ENCODE measurements at regions not wholly inside any gene's neighbourhood (a gene's known extent, or its start where the extent isn't known, plus 50 kb on each side); places are given as distances from the start of the nearest gene placed in this dataset.

DNA sequence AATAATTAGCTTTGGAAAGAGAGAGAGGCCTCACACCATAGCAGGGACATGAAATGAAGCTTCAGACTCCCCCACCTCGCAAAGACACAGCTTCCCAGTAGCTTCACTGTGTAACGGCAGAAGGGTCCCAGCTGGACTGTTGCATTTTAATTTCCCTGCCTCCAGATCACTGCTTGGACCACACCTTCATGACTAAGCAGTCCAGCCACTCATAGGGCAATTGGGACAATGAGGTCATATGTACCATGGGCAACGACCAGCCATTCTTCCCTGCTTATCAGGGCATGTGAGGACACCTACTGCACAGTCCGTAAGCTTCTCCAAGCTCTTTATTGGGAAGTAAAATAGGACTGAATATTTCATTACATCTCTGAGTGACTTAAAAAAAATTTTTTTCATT, 183.0 kb downstream of the MREG start:
- H3K27ac ChIP-seq, result no peak overlapping the region
- DNase-seq, result no peak
- peaks cover 0 to 8% (median 0%) of the 10 kb centered on the region in 4 donors for H3K4me1 ChIP-seq

DNA sequence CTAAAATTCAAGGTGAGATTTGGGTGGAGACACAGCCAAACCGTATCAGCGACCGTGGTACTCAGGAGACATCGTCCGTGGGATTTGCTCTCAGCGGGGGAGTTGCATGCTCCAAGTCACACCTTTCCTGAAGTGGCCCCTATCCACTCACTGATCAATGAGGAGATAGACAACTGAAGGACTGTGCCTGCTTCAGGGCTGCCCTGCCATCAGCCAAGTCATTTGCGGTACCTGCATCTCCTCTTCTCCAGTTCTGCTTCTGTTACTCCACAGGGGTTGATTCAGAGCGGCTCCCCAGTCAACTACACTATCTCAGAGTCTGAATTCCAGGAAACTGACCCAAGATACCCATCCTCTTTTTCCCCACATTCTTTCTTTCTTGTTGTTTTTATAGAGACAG, 184.1 kb downstream of the MREG start:
- H3K27ac ChIP-seq, result no peak overlapping the region
- H3K4me3 ChIP-seq, result no peak overlapping the region
- no peak for DNase-seq
- H3K36me3 ChIP-seq, result no peaks in the 10 kb centered on the region
- no peaks in the 10 kb centered on the region for H3K27me3 ChIP-seq
- H3K4me1 ChIP-seq, result peaks cover 0 to 8% (median 0%) of the 10 kb centered on the region in 4 donors
- TF ChIP-seq POLR2A (IDR thresholded peaks at IDR 0.05), result no peak
- TF ChIP-seq, protein P1, sequence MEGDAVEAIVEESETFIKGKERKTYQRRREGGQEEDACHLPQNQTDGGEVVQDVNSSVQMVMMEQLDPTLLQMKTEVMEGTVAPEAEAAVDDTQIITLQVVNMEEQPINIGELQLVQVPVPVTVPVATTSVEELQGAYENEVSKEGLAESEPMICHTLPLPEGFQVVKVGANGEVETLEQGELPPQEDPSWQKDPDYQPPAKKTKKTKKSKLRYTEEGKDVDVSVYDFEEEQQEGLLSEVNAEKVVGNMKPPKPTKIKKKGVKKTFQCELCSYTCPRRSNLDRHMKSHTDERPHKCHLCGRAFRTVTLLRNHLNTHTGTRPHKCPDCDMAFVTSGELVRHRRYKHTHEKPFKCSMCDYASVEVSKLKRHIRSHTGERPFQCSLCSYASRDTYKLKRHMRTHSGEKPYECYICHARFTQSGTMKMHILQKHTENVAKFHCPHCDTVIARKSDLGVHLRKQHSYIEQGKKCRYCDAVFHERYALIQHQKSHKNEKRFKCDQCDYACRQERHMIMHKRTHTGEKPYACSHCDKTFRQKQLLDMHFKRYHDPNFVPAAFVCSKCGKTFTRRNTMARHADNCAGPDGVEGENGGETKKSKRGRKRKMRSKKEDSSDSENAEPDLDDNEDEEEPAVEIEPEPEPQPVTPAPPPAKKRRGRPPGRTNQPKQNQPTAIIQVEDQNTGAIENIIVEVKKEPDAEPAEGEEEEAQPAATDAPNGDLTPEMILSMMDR (IDR thresholded peaks at IDR 0.05), result no peak
- no peaks in the 10 kb centered on the region for H3K9me3 ChIP-seq

More for the DNA sequence above, 183.0 kb downstream of the MREG start:
- no peaks in the 10 kb centered on the region for H3K9me3 ChIP-seq
- H3K27me3 ChIP-seq, result no peaks in the 10 kb centered on the region
- H3K36me3 ChIP-seq, result no peaks in the 10 kb centered on the region
- H3K4me3 ChIP-seq, result no peak overlapping the region
- no peak for TF ChIP-seq POLR2A (IDR thresholded peaks at IDR 0.05)
- TF ChIP-seq, protein P1 (IDR thresholded peaks at IDR 0.05), result no peak

DNA sequence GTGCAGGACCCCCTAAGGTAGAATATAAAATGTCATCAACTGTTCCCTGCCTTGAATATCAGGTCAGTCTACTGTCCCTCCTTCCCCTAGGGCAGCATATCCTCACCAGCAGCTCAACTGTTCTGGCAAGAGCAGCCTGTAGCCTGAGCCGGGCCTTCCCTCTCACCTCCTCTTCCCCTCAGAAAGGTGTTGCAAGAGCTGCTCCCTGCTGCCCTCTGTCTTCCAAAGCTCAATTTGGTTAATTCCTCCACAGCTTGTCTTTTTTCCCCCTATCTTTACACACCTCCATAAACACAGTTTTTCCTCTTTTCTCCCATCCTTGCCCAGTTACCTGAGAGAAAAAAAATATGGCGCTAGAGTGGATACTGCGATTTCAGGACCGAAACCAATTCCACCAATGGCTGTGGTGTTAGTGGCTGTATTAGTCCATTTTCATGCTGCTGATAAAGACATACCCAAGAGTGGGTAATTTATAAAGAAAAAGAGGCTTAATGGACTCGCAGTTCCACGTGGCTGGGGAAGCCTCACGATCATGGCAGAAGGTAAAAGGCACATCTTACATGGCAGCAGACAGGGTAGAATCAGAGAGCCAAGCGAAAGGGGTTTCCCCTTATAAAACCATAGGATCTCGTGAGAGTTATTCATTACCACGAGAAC, 184.7 kb downstream of the MREG start:
- no peaks in the 10 kb centered on the region for H3K36me3 ChIP-seq
- DNase-seq, result peak in 2 of 3 donors; percentile 33 to 60
- no peak overlapping the region for H3K27ac ChIP-seq
- peaks cover 0 to 8% (median 0%) of the 10 kb centered on the region in 4 donors for H3K4me1 ChIP-seq
- no peak for TF ChIP-seq POLR2A (IDR thresholded peaks at IDR 0.05)
- TF ChIP-seq, protein P1 (IDR thresholded peaks at IDR 0.05), result peak in 5 of 6 experiments; percentile 11 to 62 (median 53)
- H3K9me3 ChIP-seq, result no peaks in the 10 kb centered on the region
- no peak overlapping the region for H3K4me3 ChIP-seq
- H3K27me3 ChIP-seq, result no peaks in the 10 kb centered on the region

DNA sequence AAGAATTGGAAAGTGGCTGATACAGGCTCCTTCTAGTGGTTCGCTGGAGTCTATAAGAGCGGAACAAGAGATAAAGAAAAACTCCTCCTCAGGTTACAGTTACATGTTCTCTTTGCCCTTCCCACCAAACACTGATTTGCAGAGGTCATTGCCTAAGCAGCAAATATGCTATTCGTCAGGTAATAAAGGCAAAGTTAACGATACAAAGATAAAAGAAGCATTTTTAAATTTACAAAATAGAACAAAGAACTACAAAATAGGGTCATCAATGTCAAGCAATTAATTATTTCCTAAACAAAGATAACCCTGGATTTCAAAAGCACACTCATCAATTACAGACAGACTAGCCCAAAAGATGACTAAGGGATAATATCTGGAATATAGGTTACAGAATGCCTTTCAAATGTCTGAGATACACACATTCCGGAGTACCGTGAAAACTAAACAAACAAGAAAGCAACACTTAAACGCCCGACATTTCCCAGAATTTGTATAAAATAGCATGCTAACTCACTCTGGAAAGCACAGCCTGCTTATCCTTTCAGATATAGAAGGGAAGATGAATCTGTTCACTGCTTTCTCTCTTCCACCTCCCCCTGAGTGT, 186.4 kb downstream of the MREG start:
- Histone ChIP-seq H3K27me3 (no peaks in the 10 kb centered on the region), H3K4me1 (peaks cover 0 to 7% (median 0%) of the 10 kb centered on the region in 4 donors), H3K27ac (no peak overlapping the region), H3K9me3 (no peaks in the 10 kb centered on the region), H3K4me3 (no peak overlapping the region), H3K36me3 (no peaks in the 10 kb centered on the region)
- DNase-seq, result no peak
- no peak for TF ChIP-seq POLR2A (IDR thresholded peaks at IDR 0.05)
- TF ChIP-seq, protein P1 (IDR thresholded peaks at IDR 0.05), result no peak

DNA sequence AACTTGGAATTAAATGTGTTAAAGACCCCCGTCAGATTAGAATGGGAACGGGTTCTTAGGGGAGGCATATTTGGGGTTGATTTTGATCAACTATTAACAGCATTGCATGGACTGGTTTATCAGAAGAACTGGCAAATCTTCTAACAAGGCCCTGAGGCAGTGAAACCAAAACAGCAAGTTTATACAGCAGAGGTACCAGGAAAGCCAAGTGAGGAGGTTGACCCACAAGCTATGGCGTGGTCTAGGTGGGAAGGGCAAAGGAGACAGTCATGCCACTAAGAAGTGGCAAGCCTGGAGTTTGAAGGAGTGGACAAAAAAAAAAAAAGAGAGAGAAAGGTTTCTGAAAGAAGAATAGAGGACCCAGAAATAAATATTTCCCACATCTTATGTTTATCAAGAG, 187.0 kb downstream of the MREG start:
- peaks cover 0 to under 1% (median 0%) of the 10 kb centered on the region in 4 donors for H3K4me1 ChIP-seq
- no peak overlapping the region for H3K27ac ChIP-seq
- no peak for DNase-seq
- no peaks in the 10 kb centered on the region for H3K36me3 ChIP-seq
- H3K27me3 ChIP-seq, result no peaks in the 10 kb centered on the region
- TF ChIP-seq, protein P1 (IDR thresholded peaks at IDR 0.05), result no peak
- TF ChIP-seq POLR2A (IDR thresholded peaks at IDR 0.05), result no peak
- H3K4me3 ChIP-seq, result no peak overlapping the region
- no peaks in the 10 kb centered on the region for H3K9me3 ChIP-seq
